Stomach (tissue), 4 donors: ENCODE measurements at regions not wholly inside any gene's neighbourhood (a gene's known extent, or its start where the extent isn't known, plus 50 kb on each side); places are given as distances from the start of the nearest gene placed in this dataset.

Experiments
- CTCF ChIP-seq, 7 experiments: fragments of 450-650 bp in 4 of 7; fragments of 200-600 bp in 3 of 7; sonication (generic) in 3 of 7; IDR thresholded peaks; one replicate each; pipeline ENCODE4 v1.5.1; 2016 to 2019; ENCODE audit warnings: antibody characterized with exemption in 7 of 7, control low read depth in 2 of 7, mild to moderate bottlenecking in 1 of 7
- POLR2A ChIP-seq, 4 donors: fragments of 450-650 bp; IDR thresholded peaks; one replicate each; pipeline ENCODE4 v1.6.1; 2016; ENCODE audit warnings: antibody characterized with exemption in 4 of 4, control low read depth in 2 of 4, mild to moderate bottlenecking in 1 of 4, moderate library complexity in 1 of 4

GRCh38 chr2:13010283-13010682, 293.5 kb downstream of the TRIB2 start:
- no peak for TF ChIP-seq CTCF (IDR thresholded peaks at IDR 0.05)
- no peak for TF ChIP-seq POLR2A (IDR thresholded peaks at IDR 0.05)
